ENCODE measurements at regions not wholly inside any gene's neighbourhood (a gene's known extent, or its start where the extent isn't known, plus 50 kb on each side); places are given as distances from the start of the nearest gene placed in this dataset.

GRCh38 chr18:79588636-79589481 is 90.7 kb upstream of the CTDP1 start:
- Histone ChIP-seq H3K27ac (ENCODE audit: low read depth, low read length) (no peak overlapping the region), H3K9ac (ENCODE audit: low read length) (no peak overlapping the region), H3K4me3 (replicated peaks in 1 of 2; ENCODE audit: low read depth in 1 of 2, low read length in 2 of 2) (no peak overlapping the region), H3K79me2 (ENCODE audit: insufficient read depth, low read length) (no peaks in the 10 kb centered on the region), H3K9me3 (ENCODE audit: control insufficient read depth in 1 of 2, insufficient read depth in 1 of 2, low read depth in 1 of 2, low read length in 2 of 2) (no peaks in the 10 kb centered on the region), H3K4me1 (ENCODE audit: control insufficient read depth in 1 of 2, insufficient read depth in 2 of 2, low read length in 2 of 2) (peaks cover 0 to 12% of the 10 kb centered on the region in 2 experiments; a peak in 2 of 4 replicates), H3K36me3 (ENCODE audit: control insufficient read depth in 1 of 2, insufficient read depth in 2 of 2, low read length in 2 of 2) (no peaks in the 10 kb centered on the region), H4K20me1 (ENCODE audit: insufficient read depth) (no peaks in the 10 kb centered on the region), H3K9me2 (ENCODE audit: insufficient read depth) (no peaks in the 10 kb centered on the region), H3K27me3 (ENCODE audit: insufficient read depth, low read length) (no peaks in the 10 kb centered on the region), H3K4me2 (ENCODE audit: low read length) (no peak overlapping the region), H2AFZ (ENCODE audit: low read depth, low read length, poor library complexity, severe bottlenecking) (no peak overlapping the region)
- intact Hi-C loops (cut with micrococcal nuclease), result no loop called here
- DNase-seq (ENCODE audit: low read depth, low spot score) (no peak), ATAC-seq (no peak)
- BruUV-seq (replicated peaks), result no TSS peak
- RAD21 ChIA-PET (ENCODE audit: low non-redundant PET in 1 of 2, low total read pairs in 2 of 2, uncharacterized antibody in 2 of 2, unreplicated experiment in 2 of 2), result no interaction called here
- TF ChIP-seq CEBPB (IDR thresholded peaks at IDR 0.05; ENCODE audit: low read depth), result no peak
- POLR2A ChIA-PET, result no interaction called here
- CTCF ChIA-PET, result no interaction called here

- Histone ChIP-seq H3K4me2 (ENCODE audit: low read length) (no peak overlapping the region), H3K27ac (ENCODE audit: low read depth, low read length) (no peak overlapping the region), H3K9me2 (ENCODE audit: insufficient read depth) (no peaks in the 10 kb centered on the region), H3K4me1 (ENCODE audit: control insufficient read depth in 1 of 2, insufficient read depth in 2 of 2, low read length in 2 of 2) (peaks cover 0 to 5% of the 10 kb centered on the region in 2 experiments; a peak in 1 of 4 replicates), H3K4me3 (replicated peaks in 1 of 2; ENCODE audit: low read depth in 1 of 2, low read length in 2 of 2) (no peak overlapping the region), H3K9ac (ENCODE audit: low read length) (no peak overlapping the region), H3K9me3 (ENCODE audit: control insufficient read depth in 1 of 2, insufficient read depth in 1 of 2, low read depth in 1 of 2, low read length in 2 of 2) (no peaks in the 10 kb centered on the region), H3K36me3 (ENCODE audit: control insufficient read depth in 1 of 2, insufficient read depth in 2 of 2, low read length in 2 of 2) (no peaks in the 10 kb centered on the region), H3K79me2 (ENCODE audit: insufficient read depth, low read length) (no peaks in the 10 kb centered on the region), H2AFZ (ENCODE audit: low read depth, low read length, poor library complexity, severe bottlenecking) (no peak overlapping the region), H3K27me3 (ENCODE audit: insufficient read depth, low read length) (peaks cover 7% of the 10 kb centered on the region; the same call in 1 of the 2 replicates), H4K20me1 (ENCODE audit: insufficient read depth) (no peaks in the 10 kb centered on the region)
- DNase-seq (ENCODE audit: low read depth, low spot score) (no peak), ATAC-seq (no peak)
- TF ChIP-seq ELF1 (IDR thresholded peaks at IDR 0.05; ENCODE audit: borderline replicate concordance, low read depth) (no peak), CEBPB (IDR thresholded peaks at IDR 0.05; ENCODE audit: low read depth) (no peak), POLR2A (IDR thresholded peaks at IDR 0.05; ENCODE audit: borderline replicate concordance, extremely low read depth, insufficient read depth, insufficient read length) (no peak), POLR2AphosphoS5 (IDR thresholded peaks at IDR 0.05; ENCODE audit: low read depth, low read length) (no peak), ZNF274 (IDR thresholded peaks at IDR 0.05; ENCODE audit: low read depth, low read length) (no peak), EZH2phosphoT487 (IDR thresholded peaks at IDR 0.05; ENCODE audit: borderline replicate concordance) (no peak), YY1 (IDR thresholded peaks at IDR 0.05; ENCODE audit: extremely low read depth, insufficient replicate concordance, low read depth, low read length) (no peak), JUND (IDR thresholded peaks at IDR 0.05) (no peak), CTCF (IDR thresholded peaks at IDR 0.05 in 2 of 3, conservative IDR thresholded peaks at IDR 0.05 in 1 of 3; ENCODE audit: borderline replicate concordance in 1 of 3, insufficient read depth in 1 of 3, low read depth in 2 of 3, low read length in 2 of 3) (no peak), FOSL1 (IDR thresholded peaks at IDR 0.05; ENCODE audit: low read depth) (no peak), RAD21 (IDR thresholded peaks at IDR 0.05; ENCODE audit: low read depth) (no peak), SIN3A (IDR thresholded peaks at IDR 0.05; ENCODE audit: low read depth) (no peak), MAX (IDR thresholded peaks at IDR 0.05) (no peak), SRF (IDR thresholded peaks at IDR 0.05; ENCODE audit: low read depth) (no peak), ZFX (IDR thresholded peaks at IDR 0.05) (no peak), ATF3 (IDR thresholded peaks at IDR 0.05) (no peak), SP1 (IDR thresholded peaks at IDR 0.05; ENCODE audit: low read depth) (no peak)
- ChIA-PET RAD21 (ENCODE audit: low non-redundant PET in 1 of 2, low total read pairs in 2 of 2, uncharacterized antibody in 2 of 2, unreplicated experiment in 2 of 2) (no interaction called here), CTCF (no interaction called here), POLR2A (no interaction called here)
- intact Hi-C loops (cut with micrococcal nuclease), result no loop called here
- no TSS peak for BruUV-seq (replicated peaks)
Measured at GRCh38 chr18:79589601-79590091, 90.0 kb upstream of the CTDP1 start.
